Calu3 (cell line): ENCODE measurements at regions not wholly inside any gene's neighbourhood (a gene's known extent, or its start where the extent isn't known, plus 50 kb on each side); places are given as distances from the start of the nearest gene placed in this dataset.

Source experiments
- BruUV-seq: library from RNA; stranded (reverse); fragments of 400-500 nt; replicated peaks from 2 replicates; lab custom pipeline; 2021; lab: Mats Ljungman, UMichigan
- CTCF ChIA-PET: fragments of 300-600 bp; sonication (Branson Sonifier 250); formaldehyde crosslinking; loops from one replicate; lab custom pipeline; 2022; ENCODE audit warnings: antibody characterized with exemption; lab: Charles Lee
- DNase-seq: peaks from one replicate; pipeline ENCODE4 v3.0.0; 2022
- H3K27ac Mint-ChIP-seq: one replicate; pipeline ENCODE4 v1.8.0; 2022; ENCODE audit warnings: mixed read lengths; ENCODE audit not compliant: unreplicated experiment
- H3K27me3 Mint-ChIP-seq: one replicate; pipeline ENCODE4 v1.8.0; 2022; ENCODE audit warnings: mixed read lengths; ENCODE audit not compliant: unreplicated experiment
- H3K36me3 Mint-ChIP-seq: one replicate; pipeline ENCODE4 v1.8.0; 2022; ENCODE audit warnings: mild to moderate bottlenecking, moderate library complexity, mixed read lengths; ENCODE audit not compliant: insufficient read depth, unreplicated experiment
- H3K4me1 Mint-ChIP-seq: one replicate; pipeline ENCODE4 v1.8.0; 2022; ENCODE audit warnings: mild to moderate bottlenecking, low read depth, mixed read lengths; ENCODE audit not compliant: unreplicated experiment
- H3K4me3 Mint-ChIP-seq: one replicate; pipeline ENCODE4 v1.8.0; 2022; ENCODE audit warnings: mild to moderate bottlenecking, low read depth, moderate library complexity, mixed read lengths; ENCODE audit not compliant: unreplicated experiment
- H3K9me3 Mint-ChIP-seq: one replicate; pipeline ENCODE4 v1.8.0; 2022; ENCODE audit warnings: low read depth, mixed read lengths; ENCODE audit not compliant: unreplicated experiment
- intact Hi-C: fragments of 100-400 bp; cut with micrococcal nuclease; formaldehyde crosslinking; loops from one replicate; pipeline ENCODE4 v1.10.0; 2022; ENCODE audit not compliant: unreplicated experiment
- TF ChIP-seq, protein P1 (sequence below): fragments of 200-600 bp; IDR thresholded peaks from one replicate; pipeline ENCODE4 v1.8.0; 2022; ENCODE audit warnings: antibody characterized with exemption; ENCODE audit not compliant: unreplicated experiment

- Mint-ChIP-seq H3K36me3 (no peaks in the 10 kb centered on the region), H3K27ac (no peak overlapping the region), H3K27me3 (no peaks in the 10 kb centered on the region), H3K4me3 (no peak overlapping the region), H3K4me1 (peaks cover 17% of the 10 kb centered on the region), H3K9me3 (no peaks in the 10 kb centered on the region)
- TF ChIP-seq, protein P1, sequence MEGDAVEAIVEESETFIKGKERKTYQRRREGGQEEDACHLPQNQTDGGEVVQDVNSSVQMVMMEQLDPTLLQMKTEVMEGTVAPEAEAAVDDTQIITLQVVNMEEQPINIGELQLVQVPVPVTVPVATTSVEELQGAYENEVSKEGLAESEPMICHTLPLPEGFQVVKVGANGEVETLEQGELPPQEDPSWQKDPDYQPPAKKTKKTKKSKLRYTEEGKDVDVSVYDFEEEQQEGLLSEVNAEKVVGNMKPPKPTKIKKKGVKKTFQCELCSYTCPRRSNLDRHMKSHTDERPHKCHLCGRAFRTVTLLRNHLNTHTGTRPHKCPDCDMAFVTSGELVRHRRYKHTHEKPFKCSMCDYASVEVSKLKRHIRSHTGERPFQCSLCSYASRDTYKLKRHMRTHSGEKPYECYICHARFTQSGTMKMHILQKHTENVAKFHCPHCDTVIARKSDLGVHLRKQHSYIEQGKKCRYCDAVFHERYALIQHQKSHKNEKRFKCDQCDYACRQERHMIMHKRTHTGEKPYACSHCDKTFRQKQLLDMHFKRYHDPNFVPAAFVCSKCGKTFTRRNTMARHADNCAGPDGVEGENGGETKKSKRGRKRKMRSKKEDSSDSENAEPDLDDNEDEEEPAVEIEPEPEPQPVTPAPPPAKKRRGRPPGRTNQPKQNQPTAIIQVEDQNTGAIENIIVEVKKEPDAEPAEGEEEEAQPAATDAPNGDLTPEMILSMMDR = no peak
- DNase-seq = no peak
- intact Hi-C loops = no loop called here
- no TSS peak for BruUV-seq
- CTCF ChIA-PET = interaction anchor here (1.1 kb wide), 1 partner anchor 13 kb away, joined by 3 read pairs; no protein-coding TSS in a partner anchor
These were observed 343.5 kb downstream of the RFPL4B start for GRCh38 chr6:112690497-112691202.

DNA sequence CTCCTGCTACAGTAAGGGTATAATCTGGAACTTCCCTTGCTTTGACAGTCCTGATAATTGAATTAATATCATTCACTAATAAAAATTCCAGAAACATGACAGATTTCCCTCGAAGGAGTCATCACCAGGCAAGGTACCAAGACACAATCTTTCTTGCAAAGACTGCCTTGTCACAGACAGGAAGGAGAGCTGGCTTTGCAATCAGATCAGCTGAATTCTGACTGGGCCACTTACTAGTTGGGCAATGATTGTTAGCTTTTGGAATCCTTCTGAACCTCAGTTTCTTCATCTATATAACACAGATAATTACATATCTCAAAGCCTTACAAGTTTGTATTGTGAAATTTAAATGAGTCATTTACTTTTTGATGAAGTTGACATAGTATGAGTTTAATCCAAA is 344.2 kb downstream of the RFPL4B start:
- DNase-seq = peak; percentile 21
- H3K9me3 Mint-ChIP-seq = no peaks in the 10 kb centered on the region
- peaks cover 17% of the 10 kb centered on the region for H3K4me1 Mint-ChIP-seq
- H3K27ac Mint-ChIP-seq = no peak overlapping the region
- H3K36me3 Mint-ChIP-seq = no peaks in the 10 kb centered on the region
- H3K4me3 Mint-ChIP-seq = no peak overlapping the region
- no peaks in the 10 kb centered on the region for H3K27me3 Mint-ChIP-seq
- no TSS peak for BruUV-seq
- TF ChIP-seq, protein P1 = no peak
- CTCF ChIA-PET = interaction anchor here (1.1 kb wide), 1 partner anchor 12 kb away, joined by 3 read pairs; no protein-coding TSS in a partner anchor
- intact Hi-C loops = no loop called here

DNA sequence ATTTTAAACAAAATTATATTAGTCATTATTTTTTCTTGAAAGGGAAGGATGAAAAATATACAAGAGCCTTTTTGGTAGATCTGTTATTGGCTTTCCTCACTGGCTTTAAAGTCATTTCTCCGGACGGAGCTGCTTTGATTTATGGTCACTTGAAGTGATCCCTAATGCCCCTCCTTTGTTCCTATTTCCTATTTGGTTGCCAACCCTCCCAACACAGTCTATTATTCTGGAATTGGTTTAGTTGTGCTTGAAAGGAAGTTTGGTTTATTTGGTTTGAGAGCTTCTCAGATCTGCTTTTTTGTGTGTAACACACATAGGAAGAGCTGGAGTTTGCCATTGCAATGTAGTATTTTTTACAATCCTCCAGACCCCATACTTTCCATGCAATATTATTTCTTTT is 347.9 kb downstream of the RFPL4B start:
- CTCF ChIA-PET = no interaction called here
- peaks cover 17% of the 10 kb centered on the region for H3K4me1 Mint-ChIP-seq
- no peak overlapping the region for H3K27ac Mint-ChIP-seq
- no peaks in the 10 kb centered on the region for H3K9me3 Mint-ChIP-seq
- no peaks in the 10 kb centered on the region for H3K27me3 Mint-ChIP-seq
- H3K36me3 Mint-ChIP-seq = no peaks in the 10 kb centered on the region
- no peak for DNase-seq
- H3K4me3 Mint-ChIP-seq = no peak overlapping the region
- intact Hi-C loops = no loop called here
- TF ChIP-seq, protein P1 = no peak
- BruUV-seq = no TSS peak

GRCh38 chr6:112697265-112697664 is 350.1 kb downstream of the RFPL4B start:
- CTCF ChIA-PET = no interaction called here
- no peaks in the 10 kb centered on the region for H3K4me1 Mint-ChIP-seq
- TF ChIP-seq, protein P1 = no peak
- no peak overlapping the region for H3K27ac Mint-ChIP-seq
- BruUV-seq = no TSS peak
- no peak overlapping the region for H3K4me3 Mint-ChIP-seq
- DNase-seq = no peak
- intact Hi-C loops = no loop called here
- no peaks in the 10 kb centered on the region for H3K36me3 Mint-ChIP-seq
- H3K27me3 Mint-ChIP-seq = no peaks in the 10 kb centered on the region
- no peaks in the 10 kb centered on the region for H3K9me3 Mint-ChIP-seq
